Breast epithelium (tissue), 3 donors: ENCODE measurements at regions not wholly inside any gene's neighbourhood (a gene's known extent, or its start where the extent isn't known, plus 50 kb on each side); places are given as distances from the start of the nearest gene placed in this dataset.

ENCODE experiments used
- POLR2A ChIP-seq: fragments of 450-650 bp; IDR thresholded peaks from one replicate; pipeline ENCODE4 v1.6.1; 2016; ENCODE audit warnings: antibody characterized with exemption, mild to moderate bottlenecking, moderate library complexity
- TF ChIP-seq, protein P1 (sequence below), 3 donors: fragments of 450-650 bp; IDR thresholded peaks; one replicate each; pipeline ENCODE4 v1.5.1; 2016 to 2017; ENCODE audit warnings: antibody characterized with exemption in 3 of 3, mild to moderate bottlenecking in 3 of 3, moderate library complexity in 3 of 3

DNA sequence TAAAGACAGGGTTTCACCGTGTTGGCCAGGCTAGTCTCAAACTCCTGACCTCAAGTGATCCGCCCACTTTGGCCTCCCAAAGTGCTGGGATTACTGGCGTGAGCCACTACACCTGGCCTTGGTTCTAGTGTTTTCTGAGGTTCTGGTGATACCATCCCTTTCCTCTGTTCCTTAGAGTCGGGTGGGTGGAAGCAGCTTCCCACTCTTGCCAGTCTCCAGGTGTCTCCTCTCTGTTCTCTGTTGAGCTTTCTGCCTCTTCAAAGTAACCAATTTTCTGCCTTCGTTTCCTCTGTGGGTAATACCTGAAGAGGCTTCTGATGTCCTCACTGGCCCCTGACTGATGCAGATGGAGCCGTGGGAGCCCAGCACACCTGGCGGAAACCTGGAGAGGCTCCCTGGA is 53.4 kb upstream of the LHX5 start:
- no peak for TF ChIP-seq POLR2A
- TF ChIP-seq, protein P1, sequence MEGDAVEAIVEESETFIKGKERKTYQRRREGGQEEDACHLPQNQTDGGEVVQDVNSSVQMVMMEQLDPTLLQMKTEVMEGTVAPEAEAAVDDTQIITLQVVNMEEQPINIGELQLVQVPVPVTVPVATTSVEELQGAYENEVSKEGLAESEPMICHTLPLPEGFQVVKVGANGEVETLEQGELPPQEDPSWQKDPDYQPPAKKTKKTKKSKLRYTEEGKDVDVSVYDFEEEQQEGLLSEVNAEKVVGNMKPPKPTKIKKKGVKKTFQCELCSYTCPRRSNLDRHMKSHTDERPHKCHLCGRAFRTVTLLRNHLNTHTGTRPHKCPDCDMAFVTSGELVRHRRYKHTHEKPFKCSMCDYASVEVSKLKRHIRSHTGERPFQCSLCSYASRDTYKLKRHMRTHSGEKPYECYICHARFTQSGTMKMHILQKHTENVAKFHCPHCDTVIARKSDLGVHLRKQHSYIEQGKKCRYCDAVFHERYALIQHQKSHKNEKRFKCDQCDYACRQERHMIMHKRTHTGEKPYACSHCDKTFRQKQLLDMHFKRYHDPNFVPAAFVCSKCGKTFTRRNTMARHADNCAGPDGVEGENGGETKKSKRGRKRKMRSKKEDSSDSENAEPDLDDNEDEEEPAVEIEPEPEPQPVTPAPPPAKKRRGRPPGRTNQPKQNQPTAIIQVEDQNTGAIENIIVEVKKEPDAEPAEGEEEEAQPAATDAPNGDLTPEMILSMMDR (IDR thresholded peaks at IDR 0.05) = no peak
